Activated CD4-positive, alpha-beta T cell treated with anti-CD3 and anti-CD28 coated beads for 24 hours (primary cell): ENCODE measurements at regions not wholly inside any gene's neighbourhood (a gene's known extent, or its start where the extent isn't known, plus 50 kb on each side); places are given as distances from the start of the nearest gene placed in this dataset.

Experiments
- DNase-seq, 2 donors: peaks; one replicate each; pipeline ENCODE4 v3.0.0-alpha.2; 2020; ENCODE audit warnings: low read depth in 2 of 2

DNA sequence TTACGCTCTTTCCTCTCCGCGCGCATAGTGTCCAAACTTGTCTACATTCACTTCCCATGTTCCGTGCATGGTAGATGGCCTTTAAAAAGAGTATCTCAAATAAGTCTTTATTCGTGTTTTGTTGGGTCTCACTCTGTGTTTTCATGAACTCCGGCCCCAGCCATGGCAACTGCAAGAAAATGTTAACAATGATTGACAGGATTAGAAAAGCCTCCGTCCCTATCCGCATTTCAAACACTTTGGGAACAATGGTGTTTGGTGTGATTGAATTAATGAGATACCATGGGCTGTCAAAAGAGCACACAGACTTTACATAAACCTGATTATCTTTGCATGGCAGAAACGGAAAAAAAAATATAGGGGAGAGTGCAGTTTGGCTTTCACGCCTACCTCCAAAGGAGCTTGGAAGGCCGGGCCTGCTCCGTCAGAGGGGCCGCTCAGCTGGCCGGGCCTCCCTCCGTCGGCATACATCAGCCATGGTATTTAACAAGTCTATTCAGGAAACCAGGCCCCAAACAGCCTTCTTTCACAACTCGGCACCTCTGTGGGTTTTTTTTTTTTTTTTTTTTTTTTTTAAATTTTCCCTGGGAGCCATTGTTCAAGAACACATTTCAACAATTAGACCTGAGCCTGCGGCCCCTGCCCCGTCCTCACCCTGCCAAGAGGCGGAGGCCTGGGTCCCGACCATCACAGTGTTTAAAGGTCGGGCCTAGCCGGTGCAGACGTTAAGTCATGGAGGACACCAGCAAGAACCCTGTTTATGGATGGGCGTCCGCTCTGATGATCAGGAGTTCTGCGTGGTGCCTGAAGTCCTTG is 323.8 kb upstream of the IRX4 start:
- DNase-seq = no peak

DNA sequence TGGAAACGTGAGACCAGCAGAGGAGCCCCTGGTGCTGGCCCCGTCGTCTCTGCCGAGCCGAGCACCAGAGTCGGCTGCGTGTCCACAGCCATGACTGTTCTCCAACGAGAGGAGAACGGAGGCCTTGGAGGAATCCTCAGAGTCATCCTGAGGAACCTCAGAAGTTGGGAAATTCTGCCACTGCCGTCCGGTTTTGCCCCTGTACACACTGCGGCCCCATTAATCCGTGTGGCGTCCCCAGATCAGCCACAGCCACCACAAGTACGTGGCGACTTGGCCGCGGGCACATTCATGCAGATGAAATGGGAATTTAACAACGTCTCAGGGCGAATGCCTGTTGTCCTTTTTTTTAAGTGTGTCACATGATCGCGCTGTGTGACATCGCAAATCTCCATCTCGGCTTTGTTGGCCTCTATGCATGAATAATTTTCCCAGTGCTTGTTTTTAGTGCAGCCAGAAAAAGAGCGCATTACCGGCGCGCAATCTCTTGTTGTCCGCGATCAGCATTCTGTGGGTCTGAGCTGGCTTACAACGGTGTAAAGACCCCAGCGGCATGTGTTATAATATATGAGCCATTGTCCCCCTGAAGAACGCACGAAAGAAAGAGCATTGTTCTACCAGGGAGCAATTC is 323.0 kb upstream of the IRX4 start:
- DNase-seq = no peak

DNA sequence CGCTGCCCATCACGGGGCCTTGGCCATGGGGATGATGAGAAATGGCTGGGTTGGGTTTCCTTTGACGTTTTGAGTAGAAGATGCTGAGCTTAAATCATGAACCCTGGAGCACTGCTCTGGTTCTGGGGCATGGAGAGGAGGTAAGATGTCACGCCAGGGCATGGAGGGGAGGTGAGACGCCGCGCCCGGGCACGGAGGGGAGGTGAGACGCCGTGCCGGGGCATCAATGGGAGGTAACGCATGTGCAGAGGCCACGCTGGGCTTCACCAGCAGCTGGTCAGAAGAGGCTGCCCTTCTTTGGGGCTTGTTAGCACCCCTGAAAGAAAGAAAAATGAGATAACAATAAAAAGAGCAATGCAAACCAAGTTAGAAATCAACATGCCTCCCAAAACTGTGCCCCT is 322.5 kb upstream of the IRX4 start:
- DNase-seq = no peak

DNA sequence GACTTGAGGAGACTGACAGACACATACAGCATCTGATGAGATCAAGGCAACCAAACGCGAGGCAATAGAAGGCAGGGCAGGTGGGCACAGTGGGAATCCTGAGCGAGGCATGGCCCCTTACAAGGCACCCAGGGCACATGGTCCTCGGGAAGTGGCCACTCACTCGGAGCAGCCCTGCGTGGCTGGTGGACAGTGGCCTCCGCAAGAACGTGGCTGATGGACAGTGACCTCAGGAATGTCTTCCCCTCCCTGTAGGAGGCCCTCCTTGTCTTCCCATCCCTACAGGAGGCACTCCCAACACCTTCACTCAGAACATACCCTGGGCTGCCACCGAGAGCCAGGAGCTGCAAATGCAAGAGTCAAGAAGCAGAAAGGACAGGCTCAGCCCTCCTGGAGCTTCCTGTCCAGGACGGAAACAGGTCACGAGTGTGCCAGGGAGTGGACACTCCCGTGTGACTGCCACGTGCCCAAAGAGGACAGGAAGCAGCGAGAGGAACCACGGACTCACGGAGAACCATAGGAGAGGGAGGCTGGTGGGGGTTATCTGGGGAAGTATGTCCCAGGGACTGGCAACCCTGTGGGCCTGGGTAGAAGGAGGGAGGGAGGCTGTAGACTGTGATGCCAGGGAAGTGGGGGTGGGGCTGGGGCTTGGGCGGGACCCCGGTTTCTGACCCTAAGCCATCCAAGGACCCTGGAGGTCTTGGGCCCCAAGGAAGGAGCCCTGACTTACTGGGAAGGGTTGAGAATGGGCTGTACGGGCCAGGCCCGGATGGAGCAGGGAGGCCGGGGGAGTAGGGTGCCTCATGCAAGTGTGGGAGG is 321.9 kb upstream of the IRX4 start:
- no peak for DNase-seq

DNA sequence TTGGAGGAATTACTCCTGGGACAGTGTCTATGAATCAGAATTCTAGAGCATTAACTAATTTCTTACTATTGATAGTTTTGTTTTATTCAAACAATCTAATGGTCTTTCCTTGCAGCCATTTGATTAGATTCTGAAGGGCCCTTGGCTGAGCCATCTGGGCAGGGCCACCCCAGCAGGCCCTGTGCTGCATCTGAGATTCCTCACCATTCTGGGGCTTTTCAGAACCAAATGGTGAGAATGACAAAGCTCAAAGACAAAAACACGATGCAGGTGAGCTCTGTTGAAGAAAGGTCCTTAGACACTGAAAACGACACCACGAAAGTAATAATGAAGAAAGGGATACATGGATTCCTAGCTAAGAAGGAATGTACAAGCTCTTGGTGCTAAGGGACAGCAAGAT is 321.0 kb upstream of the IRX4 start:
- DNase-seq = no peak

DNA sequence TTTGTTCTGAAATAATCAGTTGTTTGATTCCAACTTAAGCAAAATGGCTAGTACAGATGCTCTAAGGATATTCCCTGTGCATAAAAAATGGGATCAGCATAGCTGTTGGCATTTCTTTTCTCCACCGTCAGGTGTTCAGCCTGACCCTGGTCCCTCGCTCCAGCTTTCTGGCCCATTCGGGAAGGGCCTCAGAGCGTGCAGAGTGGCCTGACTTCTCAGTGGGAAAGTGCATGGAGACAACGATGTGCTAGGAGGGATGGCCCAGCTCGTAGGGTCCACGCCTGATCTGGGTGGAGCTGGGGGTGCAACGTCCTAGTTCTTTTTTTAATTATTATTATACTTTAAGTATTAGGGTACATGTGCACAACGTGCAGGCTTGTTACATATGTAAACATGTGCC is 319.1 kb upstream of the IRX4 start:
- DNase-seq = no peak

DNA sequence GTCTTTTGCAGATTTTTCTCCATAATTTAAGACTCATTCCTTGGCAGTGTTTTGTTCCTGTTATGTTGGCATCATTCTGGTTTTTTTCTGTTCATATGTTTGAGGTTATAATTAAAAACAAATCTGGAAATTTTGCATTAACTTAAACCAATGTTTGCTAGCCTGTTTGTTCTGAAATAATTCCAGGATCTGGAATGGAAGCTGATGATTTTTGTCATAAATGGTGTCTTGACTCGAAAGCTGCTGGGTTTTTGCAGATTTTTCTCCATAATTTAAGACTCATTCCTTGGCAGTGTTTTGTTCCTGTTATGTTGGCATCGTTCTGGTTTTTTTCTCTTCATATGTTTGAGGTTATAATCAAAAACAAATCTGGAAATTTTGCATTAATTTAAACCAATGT is 318.7 kb upstream of the IRX4 start:
- DNase-seq = no peak

DNA sequence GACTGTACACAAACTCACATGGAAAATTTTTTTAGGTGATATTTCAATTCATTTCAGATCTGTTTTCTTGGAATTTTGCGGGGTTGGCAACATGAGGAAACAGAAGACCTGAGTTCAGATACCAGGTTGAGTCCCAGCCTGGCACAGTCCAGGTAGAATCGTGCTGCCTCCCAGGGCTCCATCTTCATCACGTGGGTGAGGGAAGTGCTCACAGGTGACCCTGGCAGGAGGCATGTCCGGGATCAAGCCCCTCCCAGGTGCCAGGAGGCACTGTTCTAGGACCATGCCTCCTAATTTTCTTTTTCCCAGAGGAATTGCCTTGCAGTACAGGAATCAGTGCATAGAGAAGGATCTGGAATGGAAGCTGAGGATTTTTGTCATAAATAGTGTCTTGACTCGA is 318.3 kb upstream of the IRX4 start:
- no peak for DNase-seq

DNA sequence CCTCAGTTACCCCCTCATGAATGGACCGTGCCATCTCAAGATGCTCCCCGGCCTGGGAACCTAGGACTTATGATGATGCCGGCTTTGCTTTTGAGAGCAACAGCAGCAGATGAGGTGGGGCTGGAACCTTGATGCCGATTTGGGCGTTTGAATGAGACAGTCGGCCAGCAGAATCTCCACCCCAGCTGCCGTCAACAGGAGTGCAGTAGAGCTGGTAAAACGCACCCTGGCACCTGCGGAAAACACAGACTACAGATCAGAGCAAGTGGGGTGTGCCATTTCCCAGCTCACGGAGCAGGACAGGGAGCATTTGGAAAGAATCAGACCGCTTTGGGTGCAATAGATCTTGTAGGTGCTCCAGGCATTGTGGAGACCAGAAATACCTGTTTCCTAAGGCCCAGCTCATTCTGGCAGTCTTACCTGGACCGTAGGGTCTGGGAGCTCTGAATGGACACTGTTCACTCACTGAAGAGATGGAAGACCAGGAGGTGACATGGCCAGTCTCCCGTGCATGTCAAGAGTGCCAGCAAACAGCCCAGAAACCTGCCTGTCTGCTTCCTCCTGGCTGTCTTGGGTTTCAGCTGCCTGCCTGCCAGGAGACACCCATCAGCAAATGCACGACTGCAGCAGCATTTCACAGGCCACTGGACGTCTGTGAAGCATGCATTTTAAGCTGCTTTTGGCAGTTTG is 317.7 kb upstream of the IRX4 start:
- no peak for DNase-seq

DNA sequence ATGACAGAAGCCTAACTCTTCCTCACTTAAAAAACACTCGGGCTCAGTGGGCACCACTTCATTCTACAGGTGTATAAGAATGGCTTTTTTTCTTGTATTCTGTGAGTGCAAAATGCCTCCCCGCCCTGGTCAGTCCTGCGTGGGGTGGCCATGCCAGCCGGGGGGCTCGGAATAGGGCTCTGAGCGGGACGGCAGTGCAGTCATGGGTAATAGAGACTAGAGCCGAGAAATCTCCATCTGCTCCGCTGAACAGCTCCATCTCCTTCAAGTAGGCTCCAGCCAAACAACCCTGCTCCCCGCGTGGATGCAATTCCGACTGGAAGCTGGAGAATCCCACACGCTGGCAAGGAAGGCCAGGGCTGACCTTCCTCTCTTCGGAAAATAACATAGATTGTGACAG is 317.0 kb upstream of the IRX4 start:
- no peak for DNase-seq

DNA sequence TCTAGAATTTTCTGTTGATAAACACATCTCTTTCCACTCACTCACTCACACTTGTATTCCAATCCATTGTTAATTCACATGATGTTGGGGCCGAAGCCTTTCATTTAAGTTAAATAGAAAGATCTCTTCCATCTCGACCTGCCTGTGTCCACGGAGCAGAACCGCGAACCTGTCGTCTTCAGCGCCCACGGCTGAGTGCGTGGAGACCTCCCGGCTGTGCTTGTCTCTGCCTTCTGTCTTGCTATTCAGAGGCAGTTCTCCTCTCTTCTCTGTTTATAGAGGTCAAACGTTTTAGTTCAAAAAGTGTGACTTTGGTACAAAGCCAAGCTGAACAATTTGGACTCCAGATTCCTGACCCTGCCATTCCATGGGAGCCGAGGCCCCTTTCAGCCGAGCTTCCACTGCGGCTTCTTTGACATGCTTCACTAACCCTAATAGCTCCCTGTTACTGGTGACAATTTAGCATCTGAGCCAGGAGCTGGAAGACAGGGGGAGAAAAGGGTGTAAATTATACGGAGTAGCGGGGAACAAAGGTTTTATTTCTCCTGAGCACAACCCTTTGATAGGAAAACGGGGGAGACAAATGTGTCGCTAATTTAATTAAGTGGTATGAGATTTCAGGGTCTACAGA is 314.4 kb upstream of the IRX4 start:
- no peak for DNase-seq

DNA sequence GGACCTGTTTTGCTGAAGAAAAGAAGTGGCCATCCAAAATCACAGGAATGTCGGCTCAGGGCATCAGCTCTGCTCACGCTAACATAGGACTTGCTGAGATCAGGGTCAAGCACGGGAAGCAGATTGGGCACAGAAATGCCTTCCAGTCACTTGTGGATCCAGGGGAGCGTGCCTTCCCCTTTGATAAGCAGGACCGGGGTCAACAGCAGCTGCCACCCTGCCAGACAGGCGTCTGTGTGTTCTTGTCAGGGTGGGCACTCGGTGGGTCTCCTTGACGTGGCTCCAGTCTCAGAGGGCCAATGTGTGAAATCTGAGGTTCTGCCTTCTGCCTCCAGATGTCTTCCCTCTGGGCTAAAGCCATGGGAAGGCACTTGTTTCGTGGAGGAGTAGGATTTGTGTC is 313.7 kb upstream of the IRX4 start:
- DNase-seq = no peak

DNA sequence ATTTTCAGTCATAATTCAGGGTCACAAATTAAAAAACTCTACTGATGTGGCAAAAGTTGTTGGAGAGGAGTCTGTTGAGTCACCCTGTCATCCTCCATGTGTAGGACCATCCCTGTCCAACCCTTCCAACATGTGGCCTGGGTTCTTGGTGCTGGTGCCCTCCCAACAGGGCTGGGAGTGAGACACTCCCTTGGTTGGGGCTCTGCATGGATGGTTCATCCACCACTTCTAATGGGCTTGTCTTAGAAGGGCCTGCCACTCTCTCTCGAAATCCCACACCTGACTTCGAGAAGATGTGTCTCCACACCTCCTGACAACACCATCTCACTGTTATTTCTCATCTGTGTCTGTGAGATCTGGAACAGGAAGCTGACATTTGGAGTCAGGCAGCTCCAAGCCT is 312.2 kb upstream of the IRX4 start:
- no peak for DNase-seq

DNA sequence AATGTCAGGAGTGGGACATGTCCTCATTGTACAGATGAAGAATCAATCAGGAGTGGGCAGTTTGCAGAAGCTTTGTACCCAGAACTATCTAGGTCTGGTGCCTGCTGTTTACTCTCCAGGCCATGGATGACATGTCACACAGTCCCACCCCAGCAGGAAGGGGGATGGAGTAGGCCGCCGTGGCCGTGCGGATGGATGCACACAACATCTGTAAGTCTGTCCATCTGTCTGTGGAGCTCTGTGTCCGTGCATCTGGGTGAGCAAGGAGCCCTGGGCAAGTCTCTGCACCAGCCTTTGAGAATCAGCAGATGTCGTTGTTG is 311.5 kb upstream of the IRX4 start:
- DNase-seq = no peak

DNA sequence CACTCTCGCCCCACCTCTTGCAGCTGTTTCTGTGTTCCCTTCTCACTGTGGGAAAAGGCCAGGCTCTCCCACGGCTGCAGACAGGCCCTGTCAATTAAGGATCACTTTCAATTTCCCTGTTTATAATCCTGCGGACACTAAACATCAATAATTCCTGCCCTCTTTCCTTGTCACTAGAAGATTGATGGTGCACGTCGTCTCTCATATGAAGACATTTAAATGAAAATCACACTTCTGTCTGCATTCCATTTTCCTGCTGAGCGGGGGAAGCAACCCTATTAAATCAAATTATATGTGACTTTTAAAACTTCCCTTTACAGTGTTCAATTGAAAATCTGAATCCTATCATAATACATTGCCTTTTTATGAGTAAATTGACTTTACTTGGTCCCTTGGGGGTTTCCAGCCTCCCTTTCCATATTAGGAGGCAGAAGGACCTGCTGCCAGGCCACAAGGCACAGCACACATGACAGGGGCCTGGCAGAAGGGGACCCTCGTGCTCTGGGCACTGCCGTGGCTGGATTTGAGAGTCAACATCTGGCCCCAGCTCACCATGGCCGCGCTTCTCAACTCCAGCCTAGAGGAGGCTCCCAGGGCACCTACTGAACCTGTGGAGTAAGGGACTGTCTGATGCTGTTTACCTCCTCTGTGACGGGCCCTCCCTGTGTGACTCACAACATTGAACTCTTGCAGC is 311.0 kb upstream of the IRX4 start:
- no peak for DNase-seq

DNA sequence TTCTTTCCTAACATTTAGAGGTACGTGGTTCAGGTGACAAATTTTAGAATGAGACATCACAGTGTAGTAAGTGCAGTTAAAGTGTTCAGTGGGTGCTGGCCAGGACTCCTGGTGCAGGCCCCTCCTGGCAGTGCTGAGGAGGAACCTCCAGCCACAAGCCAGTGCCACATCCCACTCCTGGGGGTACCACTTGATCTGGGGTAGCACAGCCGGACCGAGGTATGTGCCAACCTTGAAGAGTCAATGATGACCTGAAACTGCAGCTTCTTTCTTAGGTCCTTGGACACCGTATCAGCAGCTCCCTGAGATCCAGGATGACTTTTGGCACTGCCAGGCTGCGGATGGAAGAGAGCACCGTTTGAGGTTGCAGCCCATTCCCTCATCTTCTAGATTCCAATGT is 310.4 kb upstream of the IRX4 start:
- DNase-seq = no peak

DNA sequence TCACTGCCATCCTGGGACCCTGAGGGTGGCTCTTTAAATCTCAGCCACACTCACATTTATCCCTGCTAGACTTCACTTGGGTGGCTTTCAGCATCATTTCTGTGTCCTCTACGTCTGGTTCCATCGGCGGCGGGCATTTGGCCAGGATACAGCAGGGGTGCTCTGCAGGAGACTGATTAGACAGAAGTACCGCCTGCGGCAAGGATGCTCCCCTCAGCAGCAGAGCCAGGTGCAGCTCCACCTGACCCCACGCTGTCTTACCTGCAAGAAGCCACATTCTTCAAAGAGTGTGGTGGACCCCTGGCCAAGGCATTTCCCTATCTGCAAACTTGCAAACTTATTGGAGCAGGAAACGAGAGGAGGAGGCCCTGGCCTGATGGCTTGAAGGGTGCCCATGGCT is 309.8 kb upstream of the IRX4 start:
- DNase-seq = no peak

DNA sequence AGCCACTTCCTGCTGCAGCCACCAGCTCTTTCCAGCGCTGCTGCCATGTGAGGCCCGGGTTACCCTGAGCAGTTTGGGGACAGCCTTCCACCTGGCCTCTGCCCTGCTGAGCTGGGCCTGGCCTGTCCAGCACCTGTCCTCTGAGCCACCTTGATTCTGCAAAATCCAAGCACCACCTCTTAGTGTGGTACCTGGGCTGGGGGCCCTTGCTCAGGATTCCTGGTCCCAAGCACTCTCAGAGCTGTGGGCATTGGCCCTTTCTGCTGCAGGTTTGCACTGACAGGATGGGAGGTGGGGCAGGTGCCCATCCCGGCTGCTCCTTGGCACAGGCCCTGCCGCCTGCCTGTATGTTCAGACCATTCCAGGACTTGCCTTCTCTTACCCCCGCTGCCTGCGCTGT is 309.2 kb upstream of the IRX4 start:
- no peak for DNase-seq

DNA sequence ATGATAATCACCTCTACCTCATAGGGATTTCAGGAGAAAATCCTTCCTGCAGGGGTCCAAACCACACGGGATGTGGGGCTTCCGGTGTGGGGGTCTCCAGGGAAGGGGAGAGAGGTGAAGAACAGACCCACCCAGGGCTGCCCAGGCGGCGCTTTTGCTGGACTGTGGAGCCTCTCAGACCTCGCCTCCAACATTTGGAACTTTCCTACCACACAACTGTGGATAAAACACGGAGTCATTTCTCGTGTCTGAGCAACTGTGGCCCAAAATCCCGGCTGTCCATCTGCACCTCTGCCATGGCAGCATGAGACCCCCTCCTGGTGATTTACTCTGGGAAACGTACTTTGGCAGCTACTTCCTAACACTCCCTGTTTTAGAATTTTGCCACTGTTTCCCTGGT is 307.8 kb upstream of the IRX4 start:
- no peak for DNase-seq

DNA sequence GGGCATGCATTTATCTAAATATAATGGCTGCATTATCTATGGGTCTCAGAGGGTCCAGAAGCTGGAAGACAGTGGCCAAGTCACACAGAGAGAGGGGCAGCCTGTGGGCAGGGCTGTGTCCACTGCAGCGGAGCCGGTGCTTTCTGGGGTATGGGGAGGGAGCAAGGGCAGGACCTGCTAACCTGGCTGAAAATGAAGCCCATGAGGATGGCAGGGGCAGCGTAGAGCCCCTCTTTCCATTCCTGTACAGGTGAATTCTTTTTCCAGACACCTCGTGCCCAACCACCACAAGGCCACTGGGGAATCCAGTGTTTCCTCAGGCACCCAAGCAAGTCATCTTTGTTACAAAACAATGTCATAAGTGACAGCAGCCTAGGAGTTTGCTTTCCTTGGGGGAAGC is 305.9 kb upstream of the IRX4 start:
- no peak for DNase-seq

DNA sequence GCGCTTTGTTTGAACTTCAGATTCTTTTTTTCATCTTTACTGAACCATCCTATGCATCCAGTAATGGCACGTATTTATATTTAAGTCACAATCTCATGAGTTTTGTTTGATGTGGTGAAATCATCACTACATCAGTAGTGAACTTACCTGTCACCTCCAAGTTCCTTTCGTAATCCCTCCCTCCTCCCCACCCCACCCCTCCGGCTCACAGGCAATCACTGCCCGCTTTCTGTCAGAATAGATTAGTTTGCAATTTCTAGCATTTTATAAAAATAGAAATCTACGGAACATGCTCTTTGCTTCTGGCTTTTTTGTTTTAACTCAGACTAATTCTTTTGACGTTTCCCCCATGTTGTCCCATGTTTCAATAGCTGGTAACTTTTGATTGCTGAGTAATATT is 305.4 kb upstream of the IRX4 start:
- no peak for DNase-seq
